Adrenal gland (tissue), 9 donors: ENCODE measurements at regions not wholly inside any gene's neighbourhood (a gene's known extent, or its start where the extent isn't known, plus 50 kb on each side); places are given as distances from the start of the nearest gene placed in this dataset.

ENCODE experiments used
- DNase-seq, 7 donors: peaks; one replicate each; pipeline ENCODE4 v3.0.0-alpha.2; 2019 to 2020
- H3K27ac ChIP-seq, 5 donors: fragments of 200-600 bp; sonication (generic) in 4 of 5; 1 replicate in 3 of 5; 2 replicates in 2 of 5; pipeline versions ENCODE4 v1.5.1 to v1.8.0; 2016 to 2020; ENCODE audit warnings: mild to moderate bottlenecking in 1 of 5
- H3K27me3 ChIP-seq: fragments of 200-600 bp; 2 replicates; pipeline ENCODE4 v1.8.0; 2021
- H3K36me3 ChIP-seq, 2 donors: fragments of 200-600 bp; replicated peaks in 1 of 2; 1 replicate in 1 of 2; 2 replicates in 1 of 2; pipeline versions ENCODE4 v1.5.1 to v1.8.0; 2018 to 2022
- H3K4me1 ChIP-seq, 2 donors: fragments of 200-600 bp; replicated peaks in 1 of 2; 1 replicate in 1 of 2; 2 replicates in 1 of 2; pipeline versions ENCODE4 v1.5.1 to v1.8.0; 2018 to 2021
- H3K4me3 ChIP-seq, 4 donors: fragments of 200-600 bp; sonication (generic) in 3 of 4; one replicate each; pipeline ENCODE4 v1.5.1; 2016 to 2018
- H3K9me3 ChIP-seq, 3 donors: fragments of 200-600 bp; sonication (generic) in 1 of 3; replicated peaks in 1 of 3; 1 replicate in 2 of 3; 2 replicates in 1 of 3; pipeline versions ENCODE4 v1.5.1 to v1.8.0; 2016 to 2021
- POLR2A ChIP-seq, 2 donors: fragments of 450-650 bp; IDR thresholded peaks; one replicate each; pipeline ENCODE4 v1.6.1; 2017; ENCODE audit warnings: antibody characterized with exemption in 2 of 2, mild to moderate bottlenecking in 2 of 2, moderate library complexity in 1 of 2
- WGBS, 4 donors: extraction: QIAGEN DNeasy Blood & Tissue Kit in 2 of 4; methylation state at CpG; one replicate each; pipeline versions ENCODE4 v1.1.5 to v1.1.7; 2013 to 2017; 5-methylcytosine and 5-hydroxymethylcytosine counted together
- intact Hi-C, 2 donors: fragments of 100-400 bp; cut with DNase I; formaldehyde crosslinking; loops; one replicate each; pipeline versions ENCODE4 v1.14.1 to v1.15.0; 2022 to 2023
- TF ChIP-seq, protein P1 (sequence below), 6 experiments: fragments of 450-650 bp in 4 of 6; fragments of 200-600 bp in 2 of 6; sonication (generic) in 1 of 6; IDR thresholded peaks; 1 replicate in 5 of 6; 2 replicates in 1 of 6; pipeline versions ENCODE4 v1.5.1 to v1.8.0; 2016 to 2021; ENCODE audit warnings: antibody characterized with exemption in 6 of 6, mild to moderate bottlenecking in 2 of 6, moderate library complexity in 1 of 6
- donor health status: healthy with polysubstance abuse.
- donor health status: Bipolar disorder and iron deficiency.
- donor health status: DM: yes; HTN: yes; CAD: no.
- donor health status: DM: no; HTN: no; CAD: no.
- donor health status: DM: no; HTN: no; CAD: no.

DNA sequence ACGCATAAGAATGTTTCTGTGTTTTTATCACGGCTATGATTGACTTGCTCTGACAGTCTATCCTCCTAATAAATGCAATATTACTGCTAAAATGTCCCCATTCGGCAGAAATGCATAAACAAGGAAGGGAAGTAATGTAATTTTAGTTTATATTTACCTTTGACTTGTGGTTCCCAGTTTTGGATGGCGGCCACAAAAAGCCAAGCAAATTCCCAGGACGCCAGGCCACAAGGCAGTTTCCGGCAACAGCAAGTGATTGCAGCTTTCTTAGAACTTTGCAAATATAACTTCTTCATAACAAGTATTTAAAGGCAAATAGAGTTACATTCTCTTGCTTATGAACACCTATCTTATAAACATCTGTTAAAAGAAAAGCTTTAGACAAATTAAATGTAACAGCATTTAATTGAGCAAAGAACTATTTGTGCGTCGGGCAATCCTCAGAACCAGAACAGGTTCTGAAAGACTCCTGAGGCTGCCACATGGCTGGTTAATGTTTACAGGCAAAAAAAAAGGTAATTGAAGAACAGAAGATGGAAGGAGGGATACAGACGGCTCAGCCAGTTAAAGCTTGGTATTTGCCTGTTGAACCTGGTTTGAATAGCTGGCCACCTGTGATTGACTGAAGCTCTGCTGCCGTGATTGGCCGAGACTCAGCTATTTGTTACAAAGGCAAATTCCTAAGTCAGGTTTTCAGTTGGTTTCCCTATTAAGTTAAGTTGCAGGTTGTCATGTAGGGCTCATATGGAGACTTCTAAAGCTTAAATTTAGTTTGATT, 80.8 kb downstream of the C21orf91 start:
- no peaks in the 10 kb centered on the region for H3K36me3 ChIP-seq
- TF ChIP-seq POLR2A (IDR thresholded peaks at IDR 0.05) = no peak
- H3K27me3 ChIP-seq = no peaks in the 10 kb centered on the region
- no peaks in the 10 kb centered on the region for H3K9me3 ChIP-seq
- intact Hi-C loops = no loop called here
- 80 to 86% (median 84%) methylated on average over 11 of the region's 11 CpGs for WGBS, 4 donors
- no peaks in the 10 kb centered on the region for H3K4me1 ChIP-seq
- no peak overlapping the region for H3K4me3 ChIP-seq
- H3K27ac ChIP-seq = no peak overlapping the region
- no peak for DNase-seq

DNA sequence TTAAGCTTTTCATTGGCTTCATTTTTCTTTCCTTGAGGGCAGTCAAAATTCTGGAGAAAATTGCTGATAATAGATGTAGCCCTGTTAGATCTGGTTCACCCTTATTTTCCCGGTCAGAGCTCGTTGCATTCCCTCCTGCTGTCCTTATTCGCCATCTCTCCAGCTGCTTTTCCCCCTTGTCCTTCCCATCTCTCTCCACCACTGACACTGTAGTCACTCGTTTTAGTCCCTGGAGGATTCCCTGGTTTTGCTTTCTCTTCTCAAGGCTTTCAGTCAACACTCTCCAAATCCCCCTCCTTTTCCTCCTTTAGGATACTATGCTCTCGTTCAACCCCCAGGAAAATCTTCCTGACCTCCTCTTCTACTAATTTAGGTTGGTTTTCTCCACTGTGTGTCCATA, 83.1 kb downstream of the C21orf91 start:
- 70 to 74% (median 72%) methylated on average over 5 of the region's 5 CpGs for WGBS, 4 donors
- H3K36me3 ChIP-seq = no peaks in the 10 kb centered on the region
- DNase-seq = no peak
- H3K27me3 ChIP-seq = no peaks in the 10 kb centered on the region
- intact Hi-C loops = no loop called here
- H3K4me1 ChIP-seq = no peaks in the 10 kb centered on the region
- no peaks in the 10 kb centered on the region for H3K9me3 ChIP-seq
- H3K27ac ChIP-seq = no peak overlapping the region
- no peak overlapping the region for H3K4me3 ChIP-seq
- TF ChIP-seq, protein P1, sequence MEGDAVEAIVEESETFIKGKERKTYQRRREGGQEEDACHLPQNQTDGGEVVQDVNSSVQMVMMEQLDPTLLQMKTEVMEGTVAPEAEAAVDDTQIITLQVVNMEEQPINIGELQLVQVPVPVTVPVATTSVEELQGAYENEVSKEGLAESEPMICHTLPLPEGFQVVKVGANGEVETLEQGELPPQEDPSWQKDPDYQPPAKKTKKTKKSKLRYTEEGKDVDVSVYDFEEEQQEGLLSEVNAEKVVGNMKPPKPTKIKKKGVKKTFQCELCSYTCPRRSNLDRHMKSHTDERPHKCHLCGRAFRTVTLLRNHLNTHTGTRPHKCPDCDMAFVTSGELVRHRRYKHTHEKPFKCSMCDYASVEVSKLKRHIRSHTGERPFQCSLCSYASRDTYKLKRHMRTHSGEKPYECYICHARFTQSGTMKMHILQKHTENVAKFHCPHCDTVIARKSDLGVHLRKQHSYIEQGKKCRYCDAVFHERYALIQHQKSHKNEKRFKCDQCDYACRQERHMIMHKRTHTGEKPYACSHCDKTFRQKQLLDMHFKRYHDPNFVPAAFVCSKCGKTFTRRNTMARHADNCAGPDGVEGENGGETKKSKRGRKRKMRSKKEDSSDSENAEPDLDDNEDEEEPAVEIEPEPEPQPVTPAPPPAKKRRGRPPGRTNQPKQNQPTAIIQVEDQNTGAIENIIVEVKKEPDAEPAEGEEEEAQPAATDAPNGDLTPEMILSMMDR (IDR thresholded peaks at IDR 0.05) = no peak
- TF ChIP-seq POLR2A (IDR thresholded peaks at IDR 0.05) = no peak

DNA sequence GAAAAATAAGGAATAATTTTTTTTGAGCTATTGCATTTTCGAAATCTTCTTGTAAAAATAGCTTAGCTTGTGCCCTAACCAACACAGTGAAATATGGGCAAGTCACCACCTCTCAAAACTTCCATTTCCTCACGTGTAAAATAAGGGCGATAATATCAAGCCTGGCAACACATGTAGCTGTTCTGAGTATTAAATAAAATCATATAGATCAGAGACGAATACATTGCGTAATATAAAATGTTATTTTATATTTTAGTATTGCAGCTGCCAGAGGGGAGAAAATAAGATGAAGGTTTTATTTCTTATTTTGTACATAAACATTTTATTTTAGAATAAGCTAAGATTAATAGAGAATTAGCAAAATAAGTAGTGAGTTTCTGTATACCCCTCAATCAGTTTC, 85.9 kb downstream of the C21orf91 start:
- 82 to 90% (median 86%) methylated on average over 5 of the region's 5 CpGs for WGBS, 4 donors
- no peak for TF ChIP-seq POLR2A (IDR thresholded peaks at IDR 0.05)
- TF ChIP-seq, protein P1 (IDR thresholded peaks at IDR 0.05) = no peak
- no peak overlapping the region for H3K4me3 ChIP-seq

DNA sequence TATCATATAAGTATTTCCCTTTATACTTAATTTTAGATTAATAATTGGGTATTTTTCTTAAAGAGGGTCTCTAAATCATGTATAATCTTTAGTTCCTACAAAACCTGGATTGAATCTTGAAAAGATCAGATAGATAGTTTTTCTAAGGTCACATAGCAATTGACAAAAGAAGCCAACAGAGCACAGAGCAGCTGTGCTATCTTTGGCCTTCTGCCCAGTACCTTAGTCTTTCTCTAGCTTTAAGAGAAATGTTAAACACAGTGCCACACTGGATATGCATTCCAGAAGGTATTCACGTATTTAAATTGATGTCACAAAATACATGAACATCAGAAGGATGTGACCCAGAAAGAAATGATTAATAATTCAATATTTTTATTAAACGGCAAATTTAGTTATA, 86.8 kb downstream of the C21orf91 start:
- no peak for DNase-seq
- Histone ChIP-seq H3K27me3 (no peaks in the 10 kb centered on the region), H3K9me3 (no peaks in the 10 kb centered on the region), H3K36me3 (no peaks in the 10 kb centered on the region), H3K4me1 (no peaks in the 10 kb centered on the region), H3K4me3 (no peak overlapping the region), H3K27ac (no peak overlapping the region)
- WGBS, 4 donors = 52 to 58% (median 54%) methylated on average over 2 of the region's 2 CpGs
- TF ChIP-seq POLR2A (IDR thresholded peaks at IDR 0.05) = no peak
- TF ChIP-seq, protein P1 (IDR thresholded peaks at IDR 0.05) = no peak
- intact Hi-C loops = no loop called here

More for the DNA sequence above, 85.9 kb downstream of the C21orf91 start:
- Histone ChIP-seq H3K36me3 (no peaks in the 10 kb centered on the region), H3K27me3 (no peaks in the 10 kb centered on the region), H3K9me3 (no peaks in the 10 kb centered on the region), H3K27ac (no peak overlapping the region), H3K4me1 (no peaks in the 10 kb centered on the region)
- intact Hi-C loops = no loop called here
- no peak for DNase-seq

DNA sequence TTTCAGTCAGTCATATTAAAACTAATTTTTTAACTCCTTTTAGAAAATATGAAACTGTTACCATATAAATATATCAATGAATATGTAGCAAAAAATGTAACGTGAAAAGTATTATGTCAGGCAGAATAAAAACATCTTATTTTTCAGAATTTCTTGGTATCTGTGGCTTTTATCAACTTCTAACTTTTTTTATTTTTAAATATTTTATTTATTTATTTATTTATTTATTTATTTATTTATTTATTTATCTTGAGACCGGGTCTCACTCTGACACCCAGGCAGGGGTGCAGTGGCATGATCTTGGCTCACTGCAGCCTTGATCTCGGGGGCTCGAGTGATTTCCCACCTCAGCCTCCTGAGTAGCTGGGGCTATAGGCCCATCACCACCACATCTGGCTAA, 87.6 kb downstream of the C21orf91 start:
- no peaks in the 10 kb centered on the region for H3K27me3 ChIP-seq
- H3K9me3 ChIP-seq = no peaks in the 10 kb centered on the region
- no peak for DNase-seq
- no peaks in the 10 kb centered on the region for H3K36me3 ChIP-seq
- TF ChIP-seq, protein P1 (IDR thresholded peaks at IDR 0.05) = no peak
- no peak for TF ChIP-seq POLR2A (IDR thresholded peaks at IDR 0.05)
- H3K27ac ChIP-seq = no peak overlapping the region
- no peaks in the 10 kb centered on the region for H3K4me1 ChIP-seq
- intact Hi-C loops = no loop called here
- WGBS, 4 donors = 92 to 93% (median 92%) methylated on average over 4 of the region's 4 CpGs
- no peak overlapping the region for H3K4me3 ChIP-seq
